ENCODE measurements at regions not wholly inside any gene's neighbourhood (a gene's known extent, or its start where the extent isn't known, plus 50 kb on each side); places are given as distances from the start of the nearest gene placed in this dataset.

GRCh38 chr3:81439108-81439507, 322.3 kb downstream of the GBE1 start:
- no peak for DNase-seq

DNA sequence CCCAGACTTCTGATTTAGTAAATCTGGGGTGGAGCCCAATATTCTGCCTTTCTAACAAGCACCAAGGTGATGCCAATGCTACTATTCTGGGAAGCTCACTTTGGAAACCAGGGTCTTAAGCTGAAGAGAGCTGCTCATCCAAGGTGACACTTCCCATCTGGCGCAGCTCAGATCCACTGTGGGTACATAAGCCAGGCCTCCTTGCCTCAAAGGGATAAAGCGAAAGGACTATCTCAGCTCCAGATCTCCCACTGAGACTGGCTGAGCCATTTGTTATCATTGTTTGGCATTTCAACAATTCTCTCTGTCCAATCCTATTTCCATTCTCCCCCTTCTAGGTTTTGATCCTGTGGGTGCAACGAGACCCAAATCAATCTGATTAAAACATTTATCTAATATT, 323.8 kb downstream of the GBE1 start:
- DNase-seq: no peak

GRCh38 chr3:81436182-81436581, 325.3 kb downstream of the GBE1 start:
- DNase-seq: no peak

- DNase-seq: no peak
These were observed 326.4 kb downstream of the GBE1 start for GRCh38 chr3:81435050-81435449.

DNA sequence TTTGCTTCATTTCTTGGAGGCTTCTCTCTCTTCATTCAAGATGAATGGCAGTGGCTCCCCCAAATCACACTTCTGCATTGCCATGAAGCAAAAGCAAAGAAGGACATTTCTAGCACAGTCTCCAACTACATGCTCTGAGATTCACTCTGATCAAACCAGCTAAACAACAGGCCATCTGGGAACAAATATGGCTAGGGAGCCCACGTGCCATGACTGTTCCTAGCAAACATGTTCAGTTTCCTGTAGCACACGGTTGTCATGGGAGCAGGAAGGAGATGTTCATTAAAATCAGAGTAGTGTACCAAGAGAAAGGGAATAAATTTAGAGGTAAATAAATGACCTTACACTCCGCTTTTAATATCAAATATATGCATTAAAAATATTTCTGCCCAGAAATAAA, 327.3 kb downstream of the GBE1 start:
- no peak for DNase-seq

- DNase-seq: no peak
These were observed 327.8 kb downstream of the GBE1 start for GRCh38 chr3:81433675-81434074.

GRCh38 chr3:81432456-81432855, 329.0 kb downstream of the GBE1 start:
- no peak for DNase-seq

GRCh38 chr3:81426826-81427577, 334.4 kb downstream of the GBE1 start:
- no peak for DNase-seq

DNA sequence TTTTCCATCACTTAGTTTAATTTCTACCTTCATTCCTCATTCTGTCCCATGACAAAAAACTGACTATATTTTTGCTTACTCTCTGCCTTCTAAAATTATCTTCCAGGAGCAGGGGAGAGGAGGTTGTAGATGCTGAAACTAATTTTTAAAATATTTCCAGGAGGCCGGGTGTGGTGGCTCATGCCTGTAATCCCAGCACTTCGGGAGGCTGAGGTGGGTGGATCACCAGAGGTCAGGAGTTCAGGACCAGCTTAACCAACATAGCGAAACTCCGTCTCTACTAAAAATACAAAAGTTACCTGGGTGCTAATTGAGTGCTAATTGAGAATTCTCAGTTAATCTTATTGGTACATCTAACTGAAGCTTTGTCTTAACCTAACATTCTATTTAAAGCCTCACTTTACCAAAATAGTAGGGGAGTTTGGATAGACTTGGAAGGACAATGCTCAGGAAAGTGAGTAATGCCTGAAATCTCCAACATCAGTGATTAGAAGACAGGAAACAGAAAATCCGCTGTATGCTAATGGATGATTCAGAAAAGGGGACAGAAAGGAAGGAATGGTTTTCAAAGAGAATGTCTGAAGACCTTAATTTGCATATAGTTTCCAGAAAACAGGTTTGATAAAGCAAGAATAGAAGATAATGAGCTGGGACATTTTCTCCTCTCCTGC, 336.1 kb downstream of the GBE1 start:
- DNase-seq: no peak

DNA sequence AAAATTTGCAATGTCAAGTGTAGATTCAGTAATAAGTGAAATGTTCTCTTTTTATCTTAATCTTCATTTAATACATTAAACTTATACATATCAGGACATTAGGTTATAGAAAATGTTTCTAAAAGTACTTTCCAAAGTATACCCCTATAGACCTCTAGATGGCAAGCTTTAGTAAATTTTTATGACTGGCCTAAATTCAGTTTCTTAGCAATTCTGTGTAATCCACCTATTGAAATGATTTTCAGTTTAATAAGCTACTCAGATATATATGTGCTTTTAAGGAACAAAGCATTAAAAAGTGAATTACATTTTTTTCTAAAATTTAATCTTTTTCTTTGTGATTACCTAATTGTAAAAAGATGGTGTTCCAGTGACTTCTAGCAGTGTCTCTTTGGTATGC, 342.2 kb downstream of the GBE1 start:
- DNase-seq: peak; percentile 16

- no peak for DNase-seq
These were observed 344.6 kb downstream of the GBE1 start for GRCh38 chr3:81416812-81417211.

DNA sequence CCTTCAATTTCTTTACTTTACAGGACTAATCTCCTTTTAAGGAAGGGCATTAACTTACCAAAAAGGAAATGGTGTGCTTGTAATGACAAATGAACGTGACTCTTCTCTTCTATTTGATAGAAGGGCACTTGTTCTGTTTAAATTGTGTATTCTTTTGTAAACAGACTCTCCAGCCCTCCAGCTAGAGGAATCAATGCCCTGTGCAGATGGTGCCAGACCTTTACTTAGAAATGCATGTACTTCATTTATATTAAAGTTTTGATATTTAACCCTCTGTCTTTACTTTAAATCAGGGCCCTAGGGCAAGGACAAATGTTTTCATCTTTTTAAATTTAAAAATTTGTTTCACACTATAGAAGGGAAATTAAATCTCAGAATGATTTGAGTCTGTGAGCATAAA, 355.1 kb downstream of the GBE1 start:
- peak; percentile 37 for DNase-seq

- no peak for DNase-seq
These were observed 365.5 kb downstream of the GBE1 start for GRCh38 chr3:81395739-81396513.

- DNase-seq: no peak
These were observed 366.6 kb downstream of the GBE1 start for GRCh38 chr3:81394651-81395524.

DNA sequence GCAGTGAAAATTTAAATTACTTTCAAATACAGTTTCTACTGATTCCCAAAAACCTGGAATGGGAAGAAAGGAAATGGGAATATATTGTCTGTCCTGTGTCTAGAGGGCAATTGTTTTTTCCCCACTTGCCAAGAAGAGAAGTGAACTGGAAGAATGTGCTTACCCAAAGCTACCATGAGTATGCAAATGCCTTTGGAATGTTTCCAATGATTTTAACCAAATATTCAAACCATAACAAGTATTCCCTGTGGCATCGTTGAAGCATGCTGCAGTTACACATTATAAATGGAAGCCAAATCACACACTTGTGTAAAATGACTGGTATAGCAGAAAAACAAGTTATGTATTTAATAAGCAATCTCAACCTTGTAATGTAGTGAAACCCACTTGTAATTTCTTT, 368.2 kb downstream of the GBE1 start:
- DNase-seq: no peak

- no peak for DNase-seq
These were observed 370.6 kb downstream of the GBE1 start for GRCh38 chr3:81390796-81391195.

- no peak for DNase-seq
These were observed 373.3 kb downstream of the GBE1 start for GRCh38 chr3:81388191-81388590.

GRCh38 chr3:81382470-81382869, 379.0 kb downstream of the GBE1 start:
- no peak for DNase-seq

DNA sequence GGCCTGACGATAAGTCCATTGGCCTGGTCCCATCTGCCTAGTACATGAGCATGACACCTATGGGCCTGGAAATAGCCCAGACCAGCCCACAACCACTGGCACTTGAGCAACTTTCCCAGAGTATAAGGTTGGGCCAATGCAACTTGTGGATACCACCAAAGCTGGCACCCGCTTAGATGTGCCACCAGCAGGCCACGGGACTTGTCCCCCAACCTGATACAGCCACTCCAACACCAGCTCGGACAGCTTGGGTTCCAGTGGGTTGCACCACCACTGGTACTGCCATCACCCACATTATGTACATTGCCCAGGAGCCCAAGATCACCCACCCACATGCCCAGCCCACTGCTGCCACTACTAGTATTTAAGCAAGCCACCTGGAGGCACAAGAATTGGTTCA, 381.2 kb downstream of the GBE1 start:
- no peak for DNase-seq

GRCh38 chr3:81378552-81379293, 382.7 kb downstream of the GBE1 start:
- no peak for DNase-seq

GRCh38 chr3:81375921-81376320, 385.5 kb downstream of the GBE1 start:
- no peak for DNase-seq

- no peak for DNase-seq
These were observed 397.0 kb downstream of the GBE1 start for GRCh38 chr3:81364411-81364810.
